Keratinocyte (primary cell): ENCODE measurements at regions not wholly inside any gene's neighbourhood (a gene's known extent, or its start where the extent isn't known, plus 50 kb on each side); places are given as distances from the start of the nearest gene placed in this dataset.

Experiments
- EZH2 ChIP-seq: IDR thresholded peaks from one replicate; pipeline ENCODE4 v1.6.1; 2012; ENCODE audit warnings: inconsistent platforms, mild to moderate bottlenecking, low read length, moderate library complexity
- TF ChIP-seq, protein P1 (sequence below), 3 experiments: IDR thresholded peaks in 1 of 3; conservative IDR thresholded peaks in 1 of 3; optimal IDR thresholded peaks in 1 of 3; 2 replicates in 2 of 3; 3 replicates in 1 of 3; pipeline versions ENCODE3 to v1.5.1; 2011; ENCODE audit warnings: low read length in 3 of 3, mild to moderate bottlenecking in 3 of 3, moderate library complexity in 2 of 3, control low read depth in 1 of 3, inconsistent platforms in 1 of 3; ENCODE audit not compliant: insufficient read depth in 2 of 3; ENCODE audit errors: extremely low read depth in 1 of 3

- TF ChIP-seq, protein P1, sequence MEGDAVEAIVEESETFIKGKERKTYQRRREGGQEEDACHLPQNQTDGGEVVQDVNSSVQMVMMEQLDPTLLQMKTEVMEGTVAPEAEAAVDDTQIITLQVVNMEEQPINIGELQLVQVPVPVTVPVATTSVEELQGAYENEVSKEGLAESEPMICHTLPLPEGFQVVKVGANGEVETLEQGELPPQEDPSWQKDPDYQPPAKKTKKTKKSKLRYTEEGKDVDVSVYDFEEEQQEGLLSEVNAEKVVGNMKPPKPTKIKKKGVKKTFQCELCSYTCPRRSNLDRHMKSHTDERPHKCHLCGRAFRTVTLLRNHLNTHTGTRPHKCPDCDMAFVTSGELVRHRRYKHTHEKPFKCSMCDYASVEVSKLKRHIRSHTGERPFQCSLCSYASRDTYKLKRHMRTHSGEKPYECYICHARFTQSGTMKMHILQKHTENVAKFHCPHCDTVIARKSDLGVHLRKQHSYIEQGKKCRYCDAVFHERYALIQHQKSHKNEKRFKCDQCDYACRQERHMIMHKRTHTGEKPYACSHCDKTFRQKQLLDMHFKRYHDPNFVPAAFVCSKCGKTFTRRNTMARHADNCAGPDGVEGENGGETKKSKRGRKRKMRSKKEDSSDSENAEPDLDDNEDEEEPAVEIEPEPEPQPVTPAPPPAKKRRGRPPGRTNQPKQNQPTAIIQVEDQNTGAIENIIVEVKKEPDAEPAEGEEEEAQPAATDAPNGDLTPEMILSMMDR (optimal IDR thresholded peaks at IDR 0.05 in 1 of 3, IDR thresholded peaks at IDR 0.05 in 1 of 3, conservative IDR thresholded peaks at IDR 0.05 in 1 of 3; ENCODE audit: extremely low read depth in 1 of 3, insufficient read depth in 2 of 3, low read length in 3 of 3), result no peak
- TF ChIP-seq EZH2, result no peak
Observed at GRCh38 chr1:200337831-200338230, 72.0 kb downstream of the ZNF281 start.
